ENCODE measurements at regions not wholly inside any gene's neighbourhood (a gene's known extent, or its start where the extent isn't known, plus 50 kb on each side); places are given as distances from the start of the nearest gene placed in this dataset.

DNA sequence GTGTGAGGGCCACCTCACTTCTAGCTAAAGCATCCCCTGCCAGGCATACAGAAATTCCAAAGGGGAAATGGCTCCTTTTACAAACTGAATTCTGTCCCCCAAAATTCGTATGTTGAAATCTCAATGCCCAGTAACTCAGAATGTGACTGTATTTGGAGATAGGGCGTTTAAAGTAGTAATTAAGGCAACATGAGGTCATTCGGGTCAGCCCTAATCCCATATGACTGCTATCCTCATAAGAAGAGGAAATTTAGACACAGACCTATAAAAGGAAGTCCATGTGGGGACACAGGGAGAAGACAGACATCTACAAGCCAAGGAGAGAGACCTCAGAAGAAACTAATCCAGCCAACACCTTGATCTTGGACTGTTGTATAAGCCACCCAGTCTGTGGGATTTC is 119.1 kb downstream of the CHST1 start:
- TF ChIP-seq NFIC (IDR thresholded peaks at IDR 0.05) (no peak), TAF1 (IDR thresholded peaks at IDR 0.05; ENCODE audit: low read depth) (no peak), EP300 (IDR thresholded peaks at IDR 0.05; ENCODE audit: borderline replicate concordance) (no peak), RAD21 (IDR thresholded peaks at IDR 0.05; ENCODE audit: low read depth) (no peak), TCF12 (IDR thresholded peaks at IDR 0.05; ENCODE audit: low read depth) (no peak), EGR1 (IDR thresholded peaks at IDR 0.05) (no peak), CEBPB (IDR thresholded peaks at IDR 0.05) (no peak), YY1 (IDR thresholded peaks at IDR 0.05; ENCODE audit: low read depth) (no peak)
- TF ChIP-seq, protein P1, sequence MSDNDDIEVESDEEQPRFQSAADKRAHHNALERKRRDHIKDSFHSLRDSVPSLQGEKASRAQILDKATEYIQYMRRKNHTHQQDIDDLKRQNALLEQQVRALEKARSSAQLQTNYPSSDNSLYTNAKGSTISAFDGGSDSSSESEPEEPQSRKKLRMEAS (IDR thresholded peaks at IDR 0.05): no peak
- TF ChIP-seq, protein P2, sequence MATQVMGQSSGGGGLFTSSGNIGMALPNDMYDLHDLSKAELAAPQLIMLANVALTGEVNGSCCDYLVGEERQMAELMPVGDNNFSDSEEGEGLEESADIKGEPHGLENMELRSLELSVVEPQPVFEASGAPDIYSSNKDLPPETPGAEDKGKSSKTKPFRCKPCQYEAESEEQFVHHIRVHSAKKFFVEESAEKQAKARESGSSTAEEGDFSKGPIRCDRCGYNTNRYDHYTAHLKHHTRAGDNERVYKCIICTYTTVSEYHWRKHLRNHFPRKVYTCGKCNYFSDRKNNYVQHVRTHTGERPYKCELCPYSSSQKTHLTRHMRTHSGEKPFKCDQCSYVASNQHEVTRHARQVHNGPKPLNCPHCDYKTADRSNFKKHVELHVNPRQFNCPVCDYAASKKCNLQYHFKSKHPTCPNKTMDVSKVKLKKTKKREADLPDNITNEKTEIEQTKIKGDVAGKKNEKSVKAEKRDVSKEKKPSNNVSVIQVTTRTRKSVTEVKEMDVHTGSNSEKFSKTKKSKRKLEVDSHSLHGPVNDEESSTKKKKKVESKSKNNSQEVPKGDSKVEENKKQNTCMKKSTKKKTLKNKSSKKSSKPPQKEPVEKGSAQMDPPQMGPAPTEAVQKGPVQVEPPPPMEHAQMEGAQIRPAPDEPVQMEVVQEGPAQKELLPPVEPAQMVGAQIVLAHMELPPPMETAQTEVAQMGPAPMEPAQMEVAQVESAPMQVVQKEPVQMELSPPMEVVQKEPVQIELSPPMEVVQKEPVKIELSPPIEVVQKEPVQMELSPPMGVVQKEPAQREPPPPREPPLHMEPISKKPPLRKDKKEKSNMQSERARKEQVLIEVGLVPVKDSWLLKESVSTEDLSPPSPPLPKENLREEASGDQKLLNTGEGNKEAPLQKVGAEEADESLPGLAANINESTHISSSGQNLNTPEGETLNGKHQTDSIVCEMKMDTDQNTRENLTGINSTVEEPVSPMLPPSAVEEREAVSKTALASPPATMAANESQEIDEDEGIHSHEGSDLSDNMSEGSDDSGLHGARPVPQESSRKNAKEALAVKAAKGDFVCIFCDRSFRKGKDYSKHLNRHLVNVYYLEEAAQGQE (IDR thresholded peaks at IDR 0.05; ENCODE audit: low read depth): no peak

All from Ishikawa (cell line).